ENCODE measurements at regions not wholly inside any gene's neighbourhood (a gene's known extent, or its start where the extent isn't known, plus 50 kb on each side); places are given as distances from the start of the nearest gene placed in this dataset.

GRCh38 chr3:18295171-18295920 lies 129.8 kb downstream of the SATB1 start:
- no peak overlapping the region for H3K4me3 ChIP-seq (ENCODE audit: low read length)
- H3K27ac ChIP-seq (ENCODE audit: low read length): no peak overlapping the region
- H3K36me3 ChIP-seq (ENCODE audit: control insufficient read depth, insufficient read depth, low read length): no peaks in the 10 kb centered on the region
- H3K27me3 ChIP-seq (ENCODE audit: control insufficient read depth, insufficient read depth, low read length): no peaks in the 10 kb centered on the region
- H3K4me1 ChIP-seq (ENCODE audit: control insufficient read depth, insufficient read depth, low read length): no peaks in the 10 kb centered on the region
- peak; percentile 36 for DNase-seq
- WGBS (ENCODE audit: insufficient coverage): 50% methylated on average over 2 of the region's 2 CpGs
- no peaks in the 10 kb centered on the region for H3K9me3 ChIP-seq (replicated peaks; ENCODE audit: control insufficient read depth, low read depth, low read length)

GRCh38 chr3:18290157-18290556 lies 135.0 kb downstream of the SATB1 start:
- Histone ChIP-seq H3K4me3 (ENCODE audit: low read length) (no peak overlapping the region), H3K36me3 (ENCODE audit: control insufficient read depth, insufficient read depth, low read length) (no peaks in the 10 kb centered on the region), H3K4me1 (ENCODE audit: control insufficient read depth, insufficient read depth, low read length) (no peaks in the 10 kb centered on the region), H3K27ac (ENCODE audit: low read length) (no peak overlapping the region), H3K27me3 (ENCODE audit: control insufficient read depth, insufficient read depth, low read length) (no peaks in the 10 kb centered on the region), H3K9me3 (replicated peaks; ENCODE audit: control insufficient read depth, low read depth, low read length) (no peaks in the 10 kb centered on the region)
- no peak for DNase-seq

DNA sequence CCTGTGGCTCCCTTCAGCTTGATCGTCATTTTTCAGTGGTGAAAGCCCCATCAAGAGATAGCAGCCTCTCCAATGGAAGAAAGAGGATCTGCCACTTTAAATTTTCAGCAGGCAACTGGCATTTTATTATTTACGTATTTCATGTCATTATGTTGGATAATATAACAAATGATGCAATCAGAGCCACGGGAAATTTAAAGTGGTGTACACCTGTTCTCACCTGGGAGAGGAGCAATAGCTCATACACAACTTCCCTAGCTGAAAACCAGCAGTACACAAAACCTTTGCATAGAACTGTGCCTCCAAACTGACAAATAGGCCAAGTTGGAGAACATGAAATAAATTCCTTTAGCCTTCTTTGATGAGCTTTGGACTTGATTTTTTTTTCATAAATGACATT lies 136.9 kb downstream of the SATB1 start:
- no peaks in the 10 kb centered on the region for H3K9me3 ChIP-seq (replicated peaks; ENCODE audit: control insufficient read depth, low read depth, low read length)
- no peaks in the 10 kb centered on the region for H3K4me1 ChIP-seq (ENCODE audit: control insufficient read depth, insufficient read depth, low read length)
- H3K36me3 ChIP-seq (ENCODE audit: control insufficient read depth, insufficient read depth, low read length): no peaks in the 10 kb centered on the region
- no peak for DNase-seq
- WGBS (ENCODE audit: insufficient coverage): no CpG with 5 or more reads among the region's 3 CpGs
- no peak overlapping the region for H3K27ac ChIP-seq (ENCODE audit: low read length)
- H3K4me3 ChIP-seq (ENCODE audit: low read length): no peak overlapping the region
- no peaks in the 10 kb centered on the region for H3K27me3 ChIP-seq (ENCODE audit: control insufficient read depth, insufficient read depth, low read length)

DNA sequence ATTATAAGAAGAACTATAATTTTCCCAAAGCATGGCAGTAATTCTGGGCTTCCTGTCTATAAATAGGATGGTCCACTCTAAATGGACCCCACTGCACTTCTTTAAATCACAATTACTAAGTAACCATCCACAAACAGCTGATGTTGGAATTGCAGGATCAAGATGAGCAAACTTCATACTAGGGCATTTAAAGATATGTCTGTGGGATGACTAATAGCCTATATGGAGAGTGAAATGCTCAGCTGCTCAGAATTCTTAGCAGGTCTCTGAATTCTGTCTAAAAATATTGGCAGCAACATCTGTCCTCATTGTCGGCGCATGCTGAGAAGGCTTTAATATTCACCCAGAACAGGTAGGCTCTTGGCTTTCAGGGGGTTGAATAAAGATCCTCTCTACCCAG lies 140.4 kb downstream of the SATB1 start:
- Histone ChIP-seq H3K36me3 (ENCODE audit: control insufficient read depth, insufficient read depth, low read length) (no peaks in the 10 kb centered on the region), H3K27me3 (ENCODE audit: control insufficient read depth, insufficient read depth, low read length) (no peaks in the 10 kb centered on the region), H3K4me3 (ENCODE audit: low read length) (no peak overlapping the region), H3K9me3 (replicated peaks; ENCODE audit: control insufficient read depth, low read depth, low read length) (no peaks in the 10 kb centered on the region), H3K4me1 (ENCODE audit: control insufficient read depth, insufficient read depth, low read length) (no peaks in the 10 kb centered on the region), H3K27ac (ENCODE audit: low read length) (no peak overlapping the region)
- WGBS (ENCODE audit: insufficient coverage): no CpG with 5 or more reads among the region's 2 CpGs
- DNase-seq: peak; percentile 4

- Histone ChIP-seq H3K9me3 (replicated peaks; ENCODE audit: control insufficient read depth, low read depth, low read length) (no peaks in the 10 kb centered on the region), H3K4me3 (ENCODE audit: low read length) (no peak overlapping the region), H3K4me1 (ENCODE audit: control insufficient read depth, insufficient read depth, low read length) (no peaks in the 10 kb centered on the region), H3K36me3 (ENCODE audit: control insufficient read depth, insufficient read depth, low read length) (no peaks in the 10 kb centered on the region), H3K27me3 (ENCODE audit: control insufficient read depth, insufficient read depth, low read length) (no peaks in the 10 kb centered on the region), H3K27ac (ENCODE audit: low read length) (no peak overlapping the region)
- WGBS (ENCODE audit: insufficient coverage): no CpG with 5 or more reads among the region's 2 CpGs
- DNase-seq: no peak
Observed at GRCh38 chr3:18283680-18284079, 141.5 kb downstream of the SATB1 start.

DNA sequence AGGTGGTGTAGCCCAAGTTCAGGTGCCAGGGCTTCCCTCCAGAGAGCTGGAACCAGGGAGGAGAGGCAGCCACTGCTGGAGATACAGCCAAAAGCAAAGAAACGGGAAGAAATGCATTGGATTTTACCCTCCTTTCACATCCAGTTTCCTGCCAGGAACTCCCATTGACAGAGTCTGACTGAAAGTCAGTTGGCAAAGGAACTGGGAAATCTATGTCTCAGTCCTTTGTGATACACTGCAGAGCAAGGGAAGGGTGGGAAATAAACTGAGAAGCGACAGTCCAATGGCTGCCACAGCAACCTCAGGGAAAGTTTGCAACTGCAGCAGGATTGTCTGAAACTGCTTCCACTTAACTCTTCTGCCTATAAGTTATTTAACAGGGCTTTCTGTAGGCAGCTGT lies 142.6 kb downstream of the SATB1 start:
- no peaks in the 10 kb centered on the region for H3K4me1 ChIP-seq (ENCODE audit: control insufficient read depth, insufficient read depth, low read length)
- H3K27me3 ChIP-seq (ENCODE audit: control insufficient read depth, insufficient read depth, low read length): no peaks in the 10 kb centered on the region
- H3K27ac ChIP-seq (ENCODE audit: low read length): no peak overlapping the region
- peak; percentile 13 for DNase-seq
- H3K36me3 ChIP-seq (ENCODE audit: control insufficient read depth, insufficient read depth, low read length): no peaks in the 10 kb centered on the region
- WGBS (ENCODE audit: insufficient coverage): no CpG with 5 or more reads among the region's 2 CpGs
- no peaks in the 10 kb centered on the region for H3K9me3 ChIP-seq (replicated peaks; ENCODE audit: control insufficient read depth, low read depth, low read length)
- H3K4me3 ChIP-seq (ENCODE audit: low read length): no peak overlapping the region

- Histone ChIP-seq H3K36me3 (ENCODE audit: control insufficient read depth, insufficient read depth, low read length) (no peaks in the 10 kb centered on the region), H3K27me3 (ENCODE audit: control insufficient read depth, insufficient read depth, low read length) (no peaks in the 10 kb centered on the region), H3K4me3 (ENCODE audit: low read length) (no peak overlapping the region), H3K4me1 (ENCODE audit: control insufficient read depth, insufficient read depth, low read length) (no peaks in the 10 kb centered on the region), H3K27ac (ENCODE audit: low read length) (no peak overlapping the region), H3K9me3 (replicated peaks; ENCODE audit: control insufficient read depth, low read depth, low read length) (no peaks in the 10 kb centered on the region)
- no CpG with 5 or more reads among the region's 3 CpGs for WGBS (ENCODE audit: insufficient coverage)
- no peak for DNase-seq
Observed at GRCh38 chr3:18279226-18279737, 145.9 kb downstream of the SATB1 start.

DNA sequence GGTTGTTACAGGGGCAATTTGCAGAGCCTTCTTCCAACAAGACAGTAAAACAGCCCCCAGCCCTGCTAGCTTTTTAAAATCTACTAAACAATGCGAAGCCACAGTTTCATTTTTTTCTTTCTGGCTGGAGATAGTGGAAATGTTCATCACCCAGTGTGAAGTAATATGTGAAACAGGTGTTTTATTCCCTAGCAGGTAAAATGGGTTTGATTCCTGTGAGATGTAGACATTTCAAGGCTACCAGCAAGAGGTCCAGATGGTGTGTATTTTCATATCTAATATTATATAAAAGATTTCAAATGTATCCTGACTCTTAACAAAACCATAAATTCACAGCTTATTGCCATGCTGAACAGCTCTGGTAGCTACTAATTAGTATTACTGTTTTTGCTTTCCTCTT lies 160.3 kb downstream of the SATB1 start:
- no peaks in the 10 kb centered on the region for H3K4me1 ChIP-seq (ENCODE audit: control insufficient read depth, insufficient read depth, low read length)
- H3K27me3 ChIP-seq (ENCODE audit: control insufficient read depth, insufficient read depth, low read length): no peaks in the 10 kb centered on the region
- no peaks in the 10 kb centered on the region for H3K36me3 ChIP-seq (ENCODE audit: control insufficient read depth, insufficient read depth, low read length)
- no peak overlapping the region for H3K4me3 ChIP-seq (ENCODE audit: low read length)
- H3K27ac ChIP-seq (ENCODE audit: low read length): no peak overlapping the region
- no CpG with 5 or more reads among the region's 1 CpG for WGBS (ENCODE audit: insufficient coverage)
- H3K9me3 ChIP-seq (replicated peaks; ENCODE audit: control insufficient read depth, low read depth, low read length): no peaks in the 10 kb centered on the region
- DNase-seq: no peak

DNA sequence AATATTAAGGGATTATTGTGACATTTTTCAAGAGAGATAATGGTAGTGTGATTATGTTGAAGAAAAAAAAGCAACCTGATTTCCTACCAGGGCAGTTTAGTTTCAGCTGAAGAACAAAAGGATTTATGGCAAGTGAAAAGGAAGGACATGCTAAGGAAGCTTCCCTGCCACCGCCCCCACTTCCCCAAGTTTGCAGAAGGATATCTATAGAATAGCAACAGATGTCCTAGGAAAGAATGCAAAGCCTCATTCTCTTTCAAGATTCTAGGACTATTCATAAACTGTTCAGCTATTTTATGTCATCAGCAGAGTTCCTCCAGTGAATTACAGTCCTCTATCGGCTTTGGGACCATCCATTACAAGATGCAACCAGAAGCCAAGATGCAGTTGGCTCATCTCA lies 160.8 kb downstream of the SATB1 start:
- Histone ChIP-seq H3K4me3 (ENCODE audit: low read length) (no peak overlapping the region), H3K9me3 (replicated peaks; ENCODE audit: control insufficient read depth, low read depth, low read length) (no peaks in the 10 kb centered on the region), H3K4me1 (ENCODE audit: control insufficient read depth, insufficient read depth, low read length) (no peaks in the 10 kb centered on the region), H3K36me3 (ENCODE audit: control insufficient read depth, insufficient read depth, low read length) (no peaks in the 10 kb centered on the region), H3K27me3 (ENCODE audit: control insufficient read depth, insufficient read depth, low read length) (no peaks in the 10 kb centered on the region), H3K27ac (ENCODE audit: low read length) (no peak overlapping the region)
- DNase-seq: peak; percentile 37
- WGBS (ENCODE audit: insufficient coverage): 50% methylated on average over 1 of the region's 2 CpGs

DNA sequence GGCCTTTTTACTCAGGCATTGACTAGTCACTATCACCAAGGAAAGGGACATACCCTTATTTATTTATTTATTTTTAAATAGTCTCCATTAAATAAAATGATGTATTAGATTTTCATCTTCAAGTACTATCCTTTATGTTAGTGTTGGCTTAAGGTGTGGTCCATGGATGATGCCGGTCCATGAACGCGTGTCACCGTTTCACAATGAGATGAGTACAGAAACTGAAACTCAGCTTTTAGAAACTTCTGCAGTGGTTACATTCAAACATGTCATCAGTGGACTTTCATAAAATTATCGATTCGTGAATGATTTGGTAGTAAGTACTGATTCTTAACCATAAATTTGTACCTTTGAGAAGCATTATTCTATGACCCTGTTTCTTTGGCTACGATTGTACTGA lies 166.6 kb downstream of the SATB1 start:
- no CpG with 5 or more reads among the region's 7 CpGs for WGBS (ENCODE audit: insufficient coverage)
- H3K4me1 ChIP-seq (ENCODE audit: control insufficient read depth, insufficient read depth, low read length): no peaks in the 10 kb centered on the region
- H3K27ac ChIP-seq (ENCODE audit: low read length): no peak overlapping the region
- H3K27me3 ChIP-seq (ENCODE audit: control insufficient read depth, insufficient read depth, low read length): no peaks in the 10 kb centered on the region
- no peaks in the 10 kb centered on the region for H3K36me3 ChIP-seq (ENCODE audit: control insufficient read depth, insufficient read depth, low read length)
- no peak overlapping the region for H3K4me3 ChIP-seq (ENCODE audit: low read length)
- DNase-seq: no peak
- H3K9me3 ChIP-seq (replicated peaks; ENCODE audit: control insufficient read depth, low read depth, low read length): no peaks in the 10 kb centered on the region

GRCh38 chr3:18252578-18252977 lies 172.6 kb downstream of the SATB1 start:
- Histone ChIP-seq H3K4me1 (ENCODE audit: control insufficient read depth, insufficient read depth, low read length) (no peaks in the 10 kb centered on the region), H3K4me3 (ENCODE audit: low read length) (no peak overlapping the region), H3K27ac (ENCODE audit: low read length) (no peak overlapping the region), H3K36me3 (ENCODE audit: control insufficient read depth, insufficient read depth, low read length) (no peaks in the 10 kb centered on the region), H3K27me3 (ENCODE audit: control insufficient read depth, insufficient read depth, low read length) (no peaks in the 10 kb centered on the region), H3K9me3 (replicated peaks; ENCODE audit: control insufficient read depth, low read depth, low read length) (no peaks in the 10 kb centered on the region)
- no CpG with 5 or more reads among the region's 4 CpGs for WGBS (ENCODE audit: insufficient coverage)
- no peak for DNase-seq

All from muscle of leg (tissue), 3 donors.